GM21786 (cell line): ENCODE measurements at regions not wholly inside any gene's neighbourhood (a gene's known extent, or its start where the extent isn't known, plus 50 kb on each side); places are given as distances from the start of the nearest gene placed in this dataset.
A peak's percentile ranks its signal among the peaks of the same experiment; 100 is the strongest.

ENCODE experiments used
- ATAC-seq: cut with Tn5 transposase; IDR thresholded peaks from one replicate; pipeline ENCODE4 v1.9.1; 2021; ENCODE audit not compliant: unreplicated experiment

- ATAC-seq, result no peak
Observed at GRCh38 chr9:115964710-115965347, 188.8 kb upstream of the PAPPA start.

- ATAC-seq, result no peak
Observed at GRCh38 chr9:115966660-115967059, 186.9 kb upstream of the PAPPA start.

- no peak for ATAC-seq
Observed at GRCh38 chr9:115969096-115969495, 184.5 kb upstream of the PAPPA start.

- no peak for ATAC-seq
Observed at GRCh38 chr9:115972362-115972761, 181.2 kb upstream of the PAPPA start.

GRCh38 chr9:115972843-115973595 is 180.6 kb upstream of the PAPPA start:
- ATAC-seq, result no peak

GRCh38 chr9:115976781-115977180 is 176.8 kb upstream of the PAPPA start:
- ATAC-seq, result no peak

- ATAC-seq, result no peak
Observed at GRCh38 chr9:115978091-115978490, 175.5 kb upstream of the PAPPA start.

- no peak for ATAC-seq
Observed at GRCh38 chr9:115978659-115979096, 174.9 kb upstream of the PAPPA start.

- no peak for ATAC-seq
Observed at GRCh38 chr9:115980054-115980453, 173.5 kb upstream of the PAPPA start.

- ATAC-seq, result no peak
Observed at GRCh38 chr9:115980502-115980901, 173.1 kb upstream of the PAPPA start.

GRCh38 chr9:115980976-115981375 is 172.6 kb upstream of the PAPPA start:
- no peak for ATAC-seq

GRCh38 chr9:115983366-115983765 is 170.2 kb upstream of the PAPPA start:
- no peak for ATAC-seq

- ATAC-seq, result no peak
Observed at GRCh38 chr9:115985657-115986056, 167.9 kb upstream of the PAPPA start.

GRCh38 chr9:115986508-115986907 is 167.1 kb upstream of the PAPPA start:
- no peak for ATAC-seq

- ATAC-seq, result no peak
Observed at GRCh38 chr9:115988701-115989100, 164.9 kb upstream of the PAPPA start.

- ATAC-seq, result no peak
Observed at GRCh38 chr9:115989831-115990230, 163.8 kb upstream of the PAPPA start.

- ATAC-seq, result no peak
Observed at GRCh38 chr9:115992834-115993233, 160.8 kb upstream of the PAPPA start.

GRCh38 chr9:115997923-115998322 is 155.7 kb upstream of the PAPPA start:
- ATAC-seq, result no peak

GRCh38 chr9:115998666-115999065 is 154.9 kb upstream of the PAPPA start:
- no peak for ATAC-seq

- no peak for ATAC-seq
Observed at GRCh38 chr9:115999498-115999897, 154.1 kb upstream of the PAPPA start.

- peak; percentile 85 for ATAC-seq
Observed at GRCh38 chr9:116000748-116001329, 152.8 kb upstream of the PAPPA start.

GRCh38 chr9:116002181-116002580 is 151.4 kb upstream of the PAPPA start:
- ATAC-seq, result no peak
